HG03066 (cell line): ENCODE measurements at regions not wholly inside any gene's neighbourhood (a gene's known extent, or its start where the extent isn't known, plus 50 kb on each side); places are given as distances from the start of the nearest gene placed in this dataset.
"Not testable (repeated sequence)": the region's sequence is repeated elsewhere in the genome, so short reads cannot be mapped to it uniquely, and the experiment has no call there.

Experiments
- ATAC-seq: cut with Tn5 transposase; IDR thresholded peaks from one replicate; pipeline ENCODE4 v1.9.1; 2021; ENCODE audit warnings: low read depth; ENCODE audit not compliant: unreplicated experiment

- no peak for ATAC-seq
These were observed 335.7 kb downstream of the RFC3 start for GRCh38 chr13:34153428-34154180.

GRCh38 chr13:34155931-34156607, 338.1 kb downstream of the RFC3 start:
- ATAC-seq = no peak

DNA sequence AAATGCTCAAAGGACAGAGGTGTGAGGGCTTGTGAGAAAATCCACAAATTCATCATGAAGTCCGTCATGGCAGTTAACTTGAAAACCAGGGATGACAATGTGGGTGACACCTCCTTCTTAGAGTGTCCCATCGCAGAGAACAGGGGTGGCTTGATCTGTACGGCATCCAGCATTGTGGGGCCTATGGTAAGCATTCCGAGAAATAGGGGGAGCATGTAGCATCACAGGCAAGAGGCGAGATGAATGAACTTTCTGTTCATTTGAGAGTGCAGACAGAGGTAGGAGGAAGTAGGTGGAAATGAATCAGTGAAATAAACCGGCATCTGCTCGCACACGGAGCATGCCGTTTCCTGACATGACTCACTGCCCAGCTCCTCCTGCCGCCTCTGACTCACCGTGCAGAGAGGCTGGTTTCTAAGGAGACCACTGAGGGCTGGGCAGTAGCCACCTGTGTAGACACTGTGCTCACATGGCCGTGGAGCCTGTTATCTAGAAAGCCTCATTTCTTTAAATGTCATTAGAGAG, 339.0 kb downstream of the RFC3 start:
- peak; percentile 96 for ATAC-seq

- ATAC-seq = no peak
These were observed 342.0 kb downstream of the RFC3 start for GRCh38 chr13:34159946-34160345.

DNA sequence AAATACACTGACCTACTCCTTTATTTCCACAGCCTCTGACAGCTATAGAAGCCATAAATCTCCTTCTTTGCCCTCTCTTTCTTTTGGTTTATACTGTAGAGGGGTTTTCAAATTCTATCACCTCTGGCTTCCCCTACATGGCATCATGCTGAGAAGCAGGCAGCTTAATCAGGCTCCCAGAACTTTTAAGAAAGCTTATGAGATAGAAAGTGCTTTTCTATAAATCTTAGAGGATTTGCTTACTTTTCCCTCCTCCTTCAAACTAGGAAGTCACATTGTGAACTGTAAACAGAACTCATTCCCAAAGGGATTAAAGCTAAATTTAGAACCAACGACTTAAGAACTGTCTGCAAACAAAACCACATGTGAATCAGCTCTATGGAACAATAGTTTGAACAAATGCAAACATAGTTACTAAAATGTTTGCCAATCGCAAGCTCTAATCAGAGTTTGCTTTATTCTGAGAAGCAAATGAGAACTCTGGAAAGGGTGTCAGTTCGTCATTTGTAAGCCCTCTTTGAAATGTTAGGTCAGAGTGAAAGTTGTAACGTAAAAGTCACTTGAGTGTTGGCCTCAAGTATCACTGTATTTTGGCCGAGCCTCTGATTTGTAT, 344.1 kb downstream of the RFC3 start:
- no peak for ATAC-seq

DNA sequence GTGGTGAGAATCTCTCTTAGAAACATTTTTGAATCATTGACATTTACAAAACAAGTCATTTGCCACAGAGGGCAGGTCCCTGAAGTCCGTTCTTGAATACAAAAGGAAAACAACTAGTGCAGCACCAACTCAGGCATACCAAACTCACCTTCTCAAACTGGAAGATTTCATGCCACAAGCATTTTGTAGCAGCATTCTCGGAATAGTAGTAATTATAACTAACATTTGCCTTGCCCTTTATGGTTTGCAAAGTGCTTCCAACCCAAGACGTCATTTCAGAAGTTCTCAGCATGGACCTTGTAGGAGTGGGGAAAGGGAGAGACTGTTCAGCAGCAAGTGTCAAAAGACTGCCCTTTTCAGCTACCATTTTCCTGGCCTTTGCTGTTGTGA, 344.6 kb downstream of the RFC3 start:
- no peak for ATAC-seq

DNA sequence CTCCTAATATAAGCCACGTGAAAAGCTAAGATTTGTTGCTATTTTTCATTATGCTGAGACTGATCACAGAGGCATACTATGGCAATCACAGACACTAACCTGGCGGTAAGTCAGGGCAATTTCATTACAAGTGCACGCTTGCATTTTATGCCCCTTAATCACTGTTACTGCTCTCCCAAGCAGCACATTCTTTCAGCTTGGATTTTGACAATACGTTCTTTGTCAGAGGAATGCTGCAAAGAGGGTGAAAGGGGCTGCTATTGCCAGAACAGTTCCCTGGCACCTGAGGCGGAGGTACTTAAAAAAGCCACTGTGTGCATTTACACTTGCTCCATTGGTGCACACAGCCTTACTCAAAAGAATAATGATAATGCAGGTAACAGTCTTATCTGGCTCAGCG, 346.6 kb downstream of the RFC3 start:
- ATAC-seq = no peak

DNA sequence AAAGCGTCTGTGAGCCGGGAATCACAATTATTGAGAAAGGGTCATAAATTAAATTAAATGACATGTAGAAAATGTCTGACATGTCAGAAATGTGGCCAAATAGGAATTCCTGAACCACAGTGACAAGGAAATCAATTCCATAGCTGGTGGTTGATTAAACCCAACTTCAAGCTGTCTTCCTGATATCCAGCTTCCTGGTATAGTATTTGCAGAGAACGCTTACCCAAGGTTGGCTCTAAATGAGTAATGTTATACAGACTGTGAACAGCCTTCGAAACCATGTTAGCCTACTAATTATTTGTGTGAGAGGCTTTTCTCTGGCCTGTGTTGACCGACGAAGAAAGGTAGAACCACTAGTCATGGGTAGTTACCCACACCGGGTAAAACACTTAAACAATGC, 347.2 kb downstream of the RFC3 start:
- ATAC-seq = no peak

GRCh38 chr13:34166406-34166805, 348.5 kb downstream of the RFC3 start:
- ATAC-seq = no peak

DNA sequence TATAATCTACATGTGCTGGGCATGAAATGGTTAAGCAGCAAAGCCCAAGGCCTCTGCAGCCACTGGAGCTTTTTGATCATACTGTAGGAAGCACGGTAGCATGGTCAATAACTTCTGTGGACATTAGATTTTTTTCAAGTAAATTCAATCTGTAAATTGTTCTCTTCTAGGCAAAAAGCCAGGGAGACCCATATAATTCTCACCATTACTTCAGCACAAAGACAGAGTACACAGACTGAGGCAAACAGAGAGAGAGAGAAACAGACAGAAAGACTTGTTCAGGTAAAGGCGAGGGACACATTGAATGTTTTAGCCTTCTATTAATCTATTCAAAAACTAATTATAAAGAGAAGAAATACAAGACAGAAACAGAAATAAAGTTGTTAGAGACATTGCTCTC, 349.4 kb downstream of the RFC3 start:
- ATAC-seq = no peak

GRCh38 chr13:34172048-34172447, 354.1 kb downstream of the RFC3 start:
- no peak for ATAC-seq

- ATAC-seq = no peak
These were observed 356.8 kb downstream of the RFC3 start for GRCh38 chr13:34174671-34175145.

DNA sequence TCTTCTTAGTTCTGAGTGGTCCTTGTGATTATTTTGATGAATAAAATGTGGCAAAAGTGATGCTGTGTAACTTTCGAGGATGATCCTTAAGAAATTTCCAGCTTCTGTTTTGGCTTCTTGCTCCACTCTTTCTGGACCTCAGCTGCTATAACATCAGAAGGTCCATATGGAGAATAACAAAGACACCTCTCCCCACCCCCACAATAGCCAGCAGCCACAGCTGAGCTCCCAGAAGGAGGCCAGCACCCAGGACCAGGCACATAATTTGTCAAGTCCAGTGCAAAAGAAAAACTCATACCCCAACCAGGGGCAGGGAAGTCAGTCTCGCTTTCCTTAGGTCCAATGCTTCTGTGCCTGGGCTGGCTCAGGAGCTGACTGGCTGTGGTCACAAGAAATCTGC, 357.6 kb downstream of the RFC3 start:
- ATAC-seq = no peak

DNA sequence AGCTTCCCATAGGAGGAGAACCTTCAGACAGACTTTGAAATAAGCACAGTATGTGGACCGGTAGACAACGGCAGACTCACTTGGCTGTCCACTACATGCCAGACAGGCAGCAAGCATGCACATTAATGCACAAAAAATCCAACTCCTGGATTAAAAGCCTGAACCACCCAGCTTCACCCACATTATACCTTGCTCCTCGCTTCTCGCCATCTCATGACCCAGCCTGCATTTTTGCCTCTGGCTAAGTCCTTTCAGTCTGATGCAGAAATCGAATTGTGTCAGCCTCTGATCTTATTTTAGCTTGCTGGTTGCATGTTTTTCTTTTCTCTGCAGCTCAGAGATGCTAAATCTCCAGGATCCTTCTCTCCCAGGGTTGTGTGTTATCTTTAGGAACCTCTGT, 358.7 kb downstream of the RFC3 start:
- ATAC-seq = no peak

DNA sequence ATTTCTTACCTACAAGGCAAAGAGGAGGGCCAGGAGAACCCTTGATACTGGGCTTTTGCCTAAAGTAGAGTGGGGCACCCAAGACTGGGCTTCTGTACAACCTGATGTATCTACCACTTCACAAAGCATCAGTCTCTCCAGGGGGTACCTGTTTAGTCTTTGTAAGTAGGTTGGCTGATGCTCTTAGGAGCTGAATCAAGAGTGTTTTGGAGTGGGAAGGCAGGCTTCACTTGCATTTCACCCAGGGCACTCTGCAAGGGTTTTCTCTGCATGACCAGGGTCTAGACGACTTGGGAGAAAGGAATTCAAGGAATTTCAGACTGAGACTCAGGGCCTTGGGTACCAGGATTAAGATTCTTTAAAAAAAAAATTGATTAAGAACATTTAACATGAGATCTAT, 361.5 kb downstream of the RFC3 start:
- no peak for ATAC-seq

DNA sequence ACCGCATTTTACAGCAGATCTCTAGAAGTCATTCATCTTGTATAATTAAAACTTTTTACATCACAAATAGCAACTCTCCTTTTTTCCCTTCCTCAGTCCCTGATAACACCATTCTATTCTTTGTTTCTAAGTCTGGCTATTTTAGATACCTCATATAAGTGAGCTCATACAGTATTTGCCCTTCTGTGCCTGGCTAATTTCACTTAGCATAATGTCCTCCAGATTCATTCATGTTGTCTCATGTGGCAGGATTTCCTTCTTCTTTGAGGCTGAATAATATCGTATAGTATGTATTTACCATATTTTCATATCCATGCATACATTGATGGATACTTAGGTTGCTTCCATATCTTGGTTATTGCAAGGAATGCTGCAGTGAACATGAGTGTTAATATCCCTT, 362.0 kb downstream of the RFC3 start:
- no peak for ATAC-seq

DNA sequence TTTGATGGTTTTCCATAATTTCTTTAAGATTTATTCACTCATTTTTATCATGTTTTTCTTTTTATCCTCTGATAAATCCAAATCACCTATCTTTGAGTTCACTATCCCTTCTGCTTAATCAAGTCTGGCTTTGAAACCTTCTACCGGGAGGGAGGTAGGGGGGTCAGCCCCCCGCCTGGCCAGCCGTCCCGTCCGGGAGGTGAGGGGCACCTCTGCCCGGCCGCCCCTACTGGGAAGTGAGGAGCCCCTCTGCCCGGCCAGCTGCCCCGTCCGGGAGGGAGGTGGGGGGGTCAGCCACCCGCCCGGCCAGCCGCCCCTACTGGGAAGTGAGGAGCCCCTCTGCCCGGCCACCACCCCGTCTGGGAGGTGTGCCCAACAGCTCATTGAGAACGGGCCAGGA, 363.3 kb downstream of the RFC3 start:
- not testable (repeated sequence) for ATAC-seq

DNA sequence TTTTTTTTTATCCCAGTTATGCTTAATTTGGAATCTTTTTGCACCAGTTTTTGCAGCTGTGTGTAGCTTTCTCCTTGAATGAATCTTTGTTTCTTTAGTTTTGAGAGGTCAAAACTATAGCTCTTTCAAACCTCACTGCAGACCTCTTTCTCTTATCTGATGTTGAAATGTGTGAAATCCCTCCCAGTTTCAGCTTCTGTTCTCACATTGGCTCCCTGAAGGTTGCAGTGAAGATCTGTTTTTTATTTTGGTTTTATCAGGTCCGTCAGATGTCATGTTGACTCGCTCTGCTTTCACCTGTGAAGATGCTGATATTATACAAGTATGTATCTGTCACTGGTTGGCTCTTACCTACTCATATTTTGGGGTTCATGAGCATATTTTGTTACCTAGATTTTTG, 372.0 kb downstream of the RFC3 start:
- no peak for ATAC-seq

DNA sequence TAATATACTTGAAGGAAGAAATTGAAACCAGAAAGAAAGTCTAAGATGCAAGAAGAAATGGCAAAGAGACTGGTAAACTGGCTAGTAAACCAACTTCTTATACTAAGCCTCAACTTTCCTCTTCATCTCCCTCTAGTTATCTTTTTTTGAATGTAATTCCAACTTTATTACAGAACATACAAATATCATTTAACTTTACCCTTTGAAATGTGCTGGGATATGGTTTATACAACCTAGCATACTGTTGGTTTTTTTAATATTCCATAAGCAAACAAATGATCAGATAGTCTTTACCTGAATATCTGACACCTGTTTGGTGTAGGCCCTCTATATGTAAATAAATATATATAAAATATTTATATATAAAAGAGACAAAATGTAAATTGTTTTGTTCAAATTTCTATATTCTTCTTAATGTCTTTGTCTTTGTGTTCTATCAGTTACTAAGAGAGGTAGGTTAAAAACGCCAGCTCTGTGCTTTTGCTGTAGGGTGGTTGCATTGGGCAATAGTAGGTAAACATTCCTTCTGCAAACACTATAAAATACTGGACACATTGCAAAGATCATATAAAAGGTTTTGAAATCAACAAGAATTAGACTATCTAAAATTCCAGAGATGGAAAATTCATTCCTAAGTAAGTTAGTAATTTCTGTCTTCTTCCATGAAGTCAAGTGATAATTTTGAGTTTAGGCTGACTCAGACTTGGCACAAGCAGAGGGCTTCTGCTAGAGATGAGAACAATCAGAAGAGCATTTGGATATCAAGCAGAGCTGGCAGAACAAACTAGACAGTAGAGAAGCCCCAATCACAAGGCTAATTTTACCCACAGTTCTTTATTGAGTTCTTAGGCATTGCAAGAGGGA, 383.3 kb downstream of the RFC3 start:
- no peak for ATAC-seq

GRCh38 chr13:34207334-34207733, 389.4 kb downstream of the RFC3 start:
- ATAC-seq = no peak

DNA sequence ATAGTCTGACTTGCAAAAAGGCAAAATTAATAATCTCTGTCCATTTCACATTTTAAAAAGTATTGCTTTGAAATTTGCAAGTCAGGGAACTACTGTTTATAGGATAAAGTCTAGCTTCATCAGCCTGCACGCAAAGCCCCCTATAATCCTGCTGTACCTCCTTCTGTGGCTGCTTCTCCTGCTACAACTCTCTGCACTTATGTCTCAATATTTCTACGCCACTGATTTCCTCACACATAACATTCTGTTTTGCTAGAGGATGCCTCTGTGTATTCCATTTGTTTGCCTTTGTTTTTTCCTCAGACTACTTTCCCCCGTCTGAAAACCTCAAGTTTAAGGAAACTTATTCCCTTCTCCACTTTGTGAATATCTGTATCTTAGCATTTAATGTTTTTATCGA, 389.9 kb downstream of the RFC3 start:
- no peak for ATAC-seq
